Transverse colon (tissue), 4 donors: ENCODE measurements at regions not wholly inside any gene's neighbourhood (a gene's known extent, or its start where the extent isn't known, plus 50 kb on each side); places are given as distances from the start of the nearest gene placed in this dataset.

ENCODE experiments used
- DNase-seq: peaks from one replicate; pipeline ENCODE4 v3.0.0-alpha.2; 2019
- H3K27ac ChIP-seq, 4 donors: fragments of 200-600 bp; sonication (generic); 2 replicates each; pipeline ENCODE4 v1.5.1; 2016 to 2018; ENCODE audit warnings: inconsistent platforms in 4 of 4
- H3K27me3 ChIP-seq: fragments of 200-600 bp; sonication (generic); 2 replicates; pipeline ENCODE4 v1.5.1; 2017; ENCODE audit warnings: inconsistent platforms
- H3K36me3 ChIP-seq, 4 donors: fragments of 200-600 bp; sonication (generic); 2 replicates each; pipeline ENCODE4 v1.5.1; 2017 to 2019; ENCODE audit warnings: inconsistent platforms in 4 of 4
- H3K4me1 ChIP-seq, 4 donors: fragments of 200-600 bp; sonication (generic); 2 replicates each; pipeline ENCODE4 v1.5.1; 2017 to 2020; ENCODE audit warnings: inconsistent platforms in 4 of 4
- H3K4me3 ChIP-seq, 4 donors: fragments of 200-600 bp; sonication (generic); 1 replicate in 1 of 4; 2 replicates in 3 of 4; pipeline versions ENCODE4 v1.5.1 to v1.6.1; 2017 to 2019; ENCODE audit warnings: inconsistent platforms in 4 of 4
- H3K9me3 ChIP-seq, 2 donors: fragments of 200-600 bp; sonication (generic); 2 replicates each; pipeline ENCODE4 v1.5.1; 2017 to 2019; ENCODE audit warnings: inconsistent platforms in 2 of 2
- EP300 ChIP-seq: sonication (generic); formaldehyde crosslinking; IDR thresholded peaks from one replicate; pipeline ENCODE4 v1.6.1; 2017; ENCODE audit warnings: antibody characterized with exemption, low read depth
- POLR2A ChIP-seq: fragments of 450-650 bp; IDR thresholded peaks from one replicate; pipeline ENCODE4 v1.6.1; 2016; ENCODE audit warnings: antibody characterized with exemption, mild to moderate bottlenecking, moderate library complexity
- POLR2AphosphoS5 ChIP-seq, 3 donors: sonication (generic); formaldehyde crosslinking; IDR thresholded peaks; one replicate each; pipeline ENCODE4 v1.6.1; 2016; ENCODE audit warnings: antibody characterized with exemption in 3 of 3
- WGBS, 2 donors: methylation state at CpG; one replicate each; pipeline ENCODE4 v1.1.5; 2018; ENCODE audit warnings: low coverage in 1 of 2; 5-methylcytosine and 5-hydroxymethylcytosine counted together
- in situ Hi-C, 4 donors: fragments of 200-750 bp; cut with MboI; loops; one replicate each; pipeline versions ENCODE4 v1.15.0 to v1.15.1; 2017; ENCODE audit warnings: low sequenced_read_pairs in 3 of 4, low pct_ligation_motif_present in 1 of 4, low pct_unique_long_range_greater_than_20kb in 1 of 4
- intact Hi-C: fragments of 100-400 bp; cut with DNase I; formaldehyde crosslinking; loops from one replicate; pipeline ENCODE4 v1.15.1; 2023; ENCODE audit warnings: low total_unique reads
- TF ChIP-seq, protein P1 (sequence below), 5 experiments: fragments of 200-600 bp in 3 of 5; fragments of 450-650 bp in 2 of 5; sonication (generic) in 3 of 5; IDR thresholded peaks; 1 replicate in 2 of 5; 2 replicates in 3 of 5; pipeline ENCODE4 v1.5.1; 2016 to 2017; ENCODE audit warnings: antibody characterized with exemption in 5 of 5, inconsistent platforms in 3 of 5, mild to moderate bottlenecking in 2 of 5, moderate library complexity in 1 of 5

DNA sequence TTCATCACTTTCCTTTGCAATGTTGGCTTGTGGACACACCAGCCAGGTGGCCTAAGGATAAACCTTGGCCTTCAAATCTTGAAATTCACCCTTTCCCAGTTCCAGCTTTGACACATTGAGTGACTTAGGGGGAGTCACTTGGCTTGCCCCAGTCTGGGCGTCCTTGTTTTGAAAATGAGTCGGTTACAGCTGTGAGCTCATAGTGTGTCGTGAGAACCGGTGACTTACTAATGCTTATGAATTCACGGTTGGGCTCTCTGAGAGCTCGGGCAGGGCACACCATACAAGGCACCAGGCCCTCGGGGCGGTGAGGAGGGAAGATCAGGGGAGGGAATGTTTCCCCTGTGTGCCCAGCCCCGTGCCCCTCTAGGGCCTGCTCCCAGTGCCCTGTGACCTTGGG lies 126.9 kb upstream of the TMPRSS2 start:
- intact Hi-C loops (loop anchor here (10.0 kb wide), 1 partner anchor 190 kb away; no protein-coding TSS in a partner anchor), in situ Hi-C loops (loop anchor here in 1 of 4 donors (25.0 kb wide), 1 partner anchor 152 kb away; no protein-coding TSS in a partner anchor)
- H3K27me3 ChIP-seq = no peaks in the 10 kb centered on the region
- H3K36me3 ChIP-seq = no peaks in the 10 kb centered on the region
- no peak overlapping the region for H3K27ac ChIP-seq
- H3K4me3 ChIP-seq = no peak overlapping the region
- WGBS, 2 donors = 81% methylated on average over 9 of the region's 9 CpGs; no CpG with 5 or more reads in 1 of the 2 donors
- no peak for DNase-seq
- H3K9me3 ChIP-seq = no peaks in the 10 kb centered on the region
- H3K4me1 ChIP-seq = peaks cover 0 to 13% (median 2%) of the 10 kb centered on the region in 4 donors
- TF ChIP-seq POLR2A (no peak), POLR2AphosphoS5 (IDR thresholded peaks at IDR 0.05) (no peak), EP300 (no peak)
- TF ChIP-seq, protein P1, sequence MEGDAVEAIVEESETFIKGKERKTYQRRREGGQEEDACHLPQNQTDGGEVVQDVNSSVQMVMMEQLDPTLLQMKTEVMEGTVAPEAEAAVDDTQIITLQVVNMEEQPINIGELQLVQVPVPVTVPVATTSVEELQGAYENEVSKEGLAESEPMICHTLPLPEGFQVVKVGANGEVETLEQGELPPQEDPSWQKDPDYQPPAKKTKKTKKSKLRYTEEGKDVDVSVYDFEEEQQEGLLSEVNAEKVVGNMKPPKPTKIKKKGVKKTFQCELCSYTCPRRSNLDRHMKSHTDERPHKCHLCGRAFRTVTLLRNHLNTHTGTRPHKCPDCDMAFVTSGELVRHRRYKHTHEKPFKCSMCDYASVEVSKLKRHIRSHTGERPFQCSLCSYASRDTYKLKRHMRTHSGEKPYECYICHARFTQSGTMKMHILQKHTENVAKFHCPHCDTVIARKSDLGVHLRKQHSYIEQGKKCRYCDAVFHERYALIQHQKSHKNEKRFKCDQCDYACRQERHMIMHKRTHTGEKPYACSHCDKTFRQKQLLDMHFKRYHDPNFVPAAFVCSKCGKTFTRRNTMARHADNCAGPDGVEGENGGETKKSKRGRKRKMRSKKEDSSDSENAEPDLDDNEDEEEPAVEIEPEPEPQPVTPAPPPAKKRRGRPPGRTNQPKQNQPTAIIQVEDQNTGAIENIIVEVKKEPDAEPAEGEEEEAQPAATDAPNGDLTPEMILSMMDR (IDR thresholded peaks at IDR 0.05) = no peak

DNA sequence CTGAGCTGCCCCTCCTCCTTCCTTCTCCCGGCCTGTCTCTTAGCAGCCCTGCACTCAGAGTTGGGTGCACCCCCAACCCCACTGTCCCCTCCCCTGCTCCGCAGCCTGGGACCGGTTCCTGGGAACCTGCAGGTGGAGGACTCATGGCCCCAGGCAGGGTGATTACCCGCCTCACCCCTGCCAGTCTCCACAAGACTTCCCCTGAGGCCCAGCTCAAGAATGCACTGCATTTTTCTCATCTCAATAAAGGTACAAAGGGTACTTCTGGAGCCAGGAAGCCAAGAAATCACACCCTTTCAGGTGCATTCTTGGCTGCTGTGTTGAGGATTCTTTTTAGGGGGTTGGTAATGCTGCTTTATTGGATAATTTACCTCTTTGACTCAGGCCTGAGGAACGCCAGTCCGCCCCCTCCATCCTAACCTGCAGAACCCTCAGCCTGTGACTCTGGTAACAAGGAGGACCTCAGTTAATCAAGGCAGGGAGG lies 126.3 kb upstream of the TMPRSS2 start:
- TF ChIP-seq POLR2A (no peak), EP300 (no peak), POLR2AphosphoS5 (IDR thresholded peaks at IDR 0.05) (peak in 1 of 3 donors; percentile 16)
- TF ChIP-seq, protein P1 (IDR thresholded peaks at IDR 0.05) = no peak
- H3K36me3 ChIP-seq = no peaks in the 10 kb centered on the region
- H3K27ac ChIP-seq = no peak overlapping the region
- H3K27me3 ChIP-seq = no peaks in the 10 kb centered on the region
- in situ Hi-C loops (loop anchor here in 1 of 4 donors (25.0 kb wide), 1 partner anchor 153 kb away; no protein-coding TSS in a partner anchor), intact Hi-C loops (loop anchor here (10.0 kb wide), 1 partner anchor 189 kb away; no protein-coding TSS in a partner anchor)
- H3K9me3 ChIP-seq = no peaks in the 10 kb centered on the region
- H3K4me3 ChIP-seq = no peak overlapping the region
- peak; percentile 57 for DNase-seq
- H3K4me1 ChIP-seq = peaks cover 0 to 15% (median 2%) of the 10 kb centered on the region in 4 donors
- 49% methylated on average over 6 of the region's 6 CpGs; no CpG with 5 or more reads in 1 of the 2 donors for WGBS, 2 donors

DNA sequence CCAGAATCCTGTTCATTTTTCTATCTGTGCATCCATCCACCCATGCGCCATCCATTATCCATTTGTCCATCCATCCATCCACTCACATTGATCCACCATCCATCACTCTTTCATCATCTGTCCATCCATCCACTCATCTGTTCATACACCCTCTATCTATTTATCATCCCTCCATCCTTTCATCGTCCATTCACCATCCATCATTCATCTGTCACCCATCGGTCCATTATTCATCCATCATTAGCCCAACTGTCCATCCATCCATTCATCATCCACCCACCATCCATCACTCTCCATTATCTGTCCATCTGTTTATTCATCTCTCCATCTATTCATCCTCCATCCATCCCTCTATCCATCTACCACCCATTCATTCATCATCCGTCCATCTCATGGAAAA lies 125.7 kb upstream of the TMPRSS2 start:
- 72 to 93% methylated on average over 4 of the region's 4 CpGs for WGBS, 2 donors

DNA sequence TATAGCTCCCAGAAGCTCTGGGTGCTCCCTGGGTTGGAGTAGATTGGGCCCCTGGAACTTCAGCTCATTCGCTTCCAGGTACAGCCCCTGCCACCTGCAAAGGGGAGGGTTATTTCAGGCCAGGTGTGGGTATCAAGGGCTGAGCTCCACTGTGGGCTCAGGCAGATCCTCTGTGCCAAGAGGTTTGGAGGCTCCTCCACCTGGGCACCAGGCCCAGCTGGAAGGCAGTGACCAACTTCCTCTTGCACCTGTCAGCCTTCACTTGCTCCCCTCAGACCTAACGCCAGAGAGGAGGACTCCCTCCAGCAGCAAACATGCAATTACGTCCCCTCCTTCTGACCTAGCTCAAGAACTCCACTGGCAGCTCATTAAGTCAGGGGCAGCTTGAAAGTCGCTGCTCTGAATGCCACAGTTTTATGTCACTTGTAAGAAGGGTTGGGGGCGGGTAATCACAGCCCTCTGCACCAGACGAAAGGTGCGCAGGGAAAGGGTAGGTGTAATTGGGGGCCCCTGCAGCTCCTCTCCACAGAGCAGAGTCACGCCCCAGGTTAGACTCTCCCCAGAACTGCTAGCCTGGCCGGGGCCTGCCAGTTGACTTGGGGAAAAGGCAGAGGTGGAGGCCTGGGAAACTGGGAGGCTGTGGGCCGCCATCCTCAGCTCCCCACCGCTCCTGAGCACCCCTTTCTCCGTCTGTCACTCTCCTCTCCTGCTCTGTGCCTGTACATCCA lies 125.0 kb upstream of the TMPRSS2 start:
- intact Hi-C loops (loop anchor here (10.0 kb wide), 1 partner anchor 188 kb away; no protein-coding TSS in a partner anchor), in situ Hi-C loops (loop anchor here in 1 of 4 donors (25.0 kb wide), 1 partner anchor 154 kb away; no protein-coding TSS in a partner anchor)
- 77% methylated on average over 11 of the region's 12 CpGs; no CpG with 5 or more reads in 1 of the 2 donors for WGBS, 2 donors
- Histone ChIP-seq H3K4me1 (peaks cover 0 to 21% (median 2%) of the 10 kb centered on the region in 4 donors), H3K36me3 (no peaks in the 10 kb centered on the region), H3K9me3 (no peaks in the 10 kb centered on the region), H3K4me3 (no peak overlapping the region), H3K27me3 (peaks cover under 1% of the 10 kb centered on the region), H3K27ac (no peak overlapping the region)
- no peak for DNase-seq
- TF ChIP-seq EP300 = no peak
- TF ChIP-seq, protein P1 (IDR thresholded peaks at IDR 0.05) = no peak
- no peak for TF ChIP-seq POLR2AphosphoS5 (IDR thresholded peaks at IDR 0.05)
- no peak for TF ChIP-seq POLR2A

More for the DNA sequence above, 125.7 kb upstream of the TMPRSS2 start:
- TF ChIP-seq, protein P1 (IDR thresholded peaks at IDR 0.05) = no peak
- TF ChIP-seq POLR2AphosphoS5 (IDR thresholded peaks at IDR 0.05) = no peak
- H3K27ac ChIP-seq = no peak overlapping the region
- intact Hi-C loops (loop anchor here (10.0 kb wide), 1 partner anchor 189 kb away; no protein-coding TSS in a partner anchor), in situ Hi-C loops (loop anchor here in 1 of 4 donors (25.0 kb wide), 1 partner anchor 154 kb away; no protein-coding TSS in a partner anchor)
- H3K4me3 ChIP-seq = no peak overlapping the region
- H3K4me1 ChIP-seq = peaks cover 0 to 15% (median 2%) of the 10 kb centered on the region in 4 donors
- H3K27me3 ChIP-seq = no peaks in the 10 kb centered on the region
- DNase-seq = no peak
- no peaks in the 10 kb centered on the region for H3K9me3 ChIP-seq
- H3K36me3 ChIP-seq = no peaks in the 10 kb centered on the region
